PC-3 (cell line): ENCODE measurements at regions not wholly inside any gene's neighbourhood (a gene's known extent, or its start where the extent isn't known, plus 50 kb on each side); places are given as distances from the start of the nearest gene placed in this dataset.

ENCODE experiments used
- ATAC-seq: fragments of 200-7000 bp; cut with Tn5 transposase; 2 replicates; pipeline ENCODE4 v1.9.1; 2020; ENCODE audit warnings: mild to moderate bottlenecking, moderate library complexity
- BruUV-seq: library from RNA; stranded (reverse); fragments of 400-500 nt; replicated peaks from 2 replicates; lab custom pipeline; 2021; lab: Mats Ljungman, UMichigan
- CTCF ChIA-PET: fragments of 300-600 bp; sonication (Branson Sonifier 250); formaldehyde crosslinking; loops from one replicate; lab custom pipeline; 2022; ENCODE audit warnings: antibody characterized with exemption; lab: Charles Lee
- POLR2A ChIA-PET: fragments of 300-600 bp; sonication (Branson Sonifier 250); formaldehyde crosslinking; loops from one replicate; lab custom pipeline; 2022; ENCODE audit warnings: antibody characterized with exemption; ENCODE audit not compliant: unreplicated experiment; lab: Charles Lee
- DNase-seq: peaks from one replicate; pipeline ENCODE4 v3.0.0-alpha.2; 2015
- H2AFZ ChIP-seq: fragments of 300-600 bp; sonication (generic); 2 replicates; pipeline ENCODE4 v1.6.0; 2016; ENCODE audit warnings: antibody characterized with exemption, low read length
- H3F3A ChIP-seq: fragments of 300-600 bp; sonication (generic); one replicate; pipeline ENCODE4 v1.6.0; 2017; ENCODE audit warnings: antibody characterized with exemption, low read length, control low read depth, mild to moderate bottlenecking; ENCODE audit not compliant: unreplicated experiment
- H3K27ac ChIP-seq: fragments of 300-600 bp; sonication (generic); 2 replicates; pipeline ENCODE4 v1.5.1; 2016; ENCODE audit warnings: mild to moderate bottlenecking, low read length
- H3K27me3 ChIP-seq: fragments of 300-600 bp; sonication (generic); 2 replicates; pipeline ENCODE4 v1.6.1; 2016; ENCODE audit warnings: low read length, mixed read lengths
- H3K36me3 ChIP-seq: fragments of 300-600 bp; sonication (generic); 2 replicates; pipeline ENCODE4 v1.6.1; 2016; ENCODE audit warnings: low read depth, mixed run types, low read length, mixed read lengths
- H3K4me1 ChIP-seq: fragments of 300-600 bp; sonication (generic); 2 replicates; pipeline ENCODE4 v1.5.1; 2016; ENCODE audit warnings: low read length; ENCODE audit not compliant: insufficient read depth
- H3K4me2 ChIP-seq: fragments of 300-600 bp; sonication (generic); 2 replicates; pipeline ENCODE4 v1.6.0; 2016; ENCODE audit warnings: low read length
- H3K4me3 ChIP-seq: fragments of 300-600 bp; sonication (generic); 2 replicates; pipeline ENCODE4 v1.5.1; 2016; ENCODE audit warnings: mild to moderate bottlenecking, low read length, mixed read lengths
- H3K79me2 ChIP-seq: fragments of 300-600 bp; sonication (generic); 2 replicates; pipeline ENCODE4 v1.6.1; 2017; ENCODE audit warnings: low read length, mixed read lengths
- H3K9ac ChIP-seq: fragments of 300-600 bp; sonication (generic); 2 replicates; pipeline ENCODE4 v1.6.0; 2016; ENCODE audit warnings: mild to moderate bottlenecking, low read length
- H3K9me2 ChIP-seq: fragments of 300-600 bp; sonication (generic); replicated peaks from 2 replicates; pipeline ENCODE4 v1.6.1; 2016; ENCODE audit warnings: mixed run types, low read length, mixed read lengths
- H3K9me3 ChIP-seq: fragments of 300-600 bp; sonication (generic); 2 replicates; pipeline ENCODE4 v1.6.1; 2016; ENCODE audit warnings: low read length, mixed read lengths
- H4K20me1 ChIP-seq: fragments of 300-600 bp; sonication (generic); 2 replicates; pipeline ENCODE4 v1.6.1; 2016; ENCODE audit warnings: low read length, mixed read lengths
- EZH2 ChIP-seq: fragments of 300-600 bp; sonication (generic); IDR thresholded peaks from one replicate; pipeline ENCODE4 v1.6.1; 2017; ENCODE audit warnings: antibody characterized with exemption, mild to moderate bottlenecking, low read length; ENCODE audit not compliant: unreplicated experiment
- EZH2phosphoT487 ChIP-seq: fragments of 300-600 bp; sonication (generic); IDR thresholded peaks from 2 replicates; pipeline ENCODE4 v1.6.1; 2018; ENCODE audit warnings: mild to moderate bottlenecking, antibody characterized with exemption, low read length, borderline replicate concordance
- intact Hi-C: fragments of 100-400 bp; cut with micrococcal nuclease; formaldehyde crosslinking; loops from 2 replicates; pipeline ENCODE4 v1.9.0; 2023
- TF ChIP-seq, protein P1 (sequence below): fragments of 300-600 bp; sonication (generic); conservative IDR thresholded peaks from 2 replicates; pipeline ENCODE4 v1.5.1; 2017; ENCODE audit warnings: antibody characterized with exemption, low read depth, mild to moderate bottlenecking, low read length

DNA sequence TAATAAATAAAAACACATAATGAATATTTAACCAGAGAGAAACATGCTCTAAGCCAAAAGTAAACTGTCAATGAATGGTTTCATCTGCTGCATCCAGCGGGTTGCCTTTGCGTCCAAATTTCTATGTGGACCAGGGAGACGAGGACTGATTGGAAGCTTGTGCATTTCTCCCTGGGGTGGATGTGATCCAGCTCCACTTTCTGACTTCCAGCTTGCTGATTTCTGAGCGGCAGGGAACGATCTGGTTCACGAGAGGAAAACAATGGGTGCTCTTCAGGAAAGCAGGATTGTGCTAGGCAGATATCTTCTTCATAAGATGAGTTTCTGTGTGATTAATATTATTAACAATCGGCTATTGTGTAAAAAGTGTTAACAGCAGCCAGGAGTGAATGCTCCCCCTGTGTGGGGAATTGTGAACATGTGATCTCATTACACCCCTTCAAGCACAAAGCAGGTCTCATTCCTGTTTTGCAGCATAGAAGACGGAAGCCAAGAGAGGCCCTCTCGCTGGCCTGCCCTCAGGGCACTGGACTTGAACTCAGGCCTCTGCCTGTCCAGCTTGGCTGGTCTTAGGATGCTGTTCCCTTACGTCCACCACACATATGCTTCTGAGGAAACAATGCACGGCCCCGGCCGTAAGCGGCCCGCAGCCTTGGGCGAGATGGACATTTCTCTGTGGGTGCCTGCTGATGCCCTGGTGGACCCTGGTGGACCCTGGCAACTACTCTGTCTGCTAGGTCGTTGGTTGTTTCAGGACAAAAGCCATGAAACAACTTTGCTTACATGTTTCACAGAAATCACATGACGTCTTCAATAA is 183.4 kb upstream of the C1orf174 start:
- CTCF ChIA-PET: no interaction called here
- Histone ChIP-seq H3K27ac (no peak overlapping the region), H3K9me2 (no peaks in the 10 kb centered on the region), H3K36me3 (no peaks in the 10 kb centered on the region), H3K4me1 (no peaks in the 10 kb centered on the region), H3K27me3 (peaks cover 57% of the 10 kb centered on the region), H3K4me2 (no peak overlapping the region), H4K20me1 (no peaks in the 10 kb centered on the region), H3K9me3 (peaks cover 8% of the 10 kb centered on the region; the same call in 1 of the 2 replicates), H3K4me3 (no peak overlapping the region), H2AFZ (no peak overlapping the region), H3K79me2 (no peaks in the 10 kb centered on the region), H3K9ac (no peak overlapping the region), H3F3A (no peaks in the 10 kb centered on the region)
- TF ChIP-seq, protein P1, sequence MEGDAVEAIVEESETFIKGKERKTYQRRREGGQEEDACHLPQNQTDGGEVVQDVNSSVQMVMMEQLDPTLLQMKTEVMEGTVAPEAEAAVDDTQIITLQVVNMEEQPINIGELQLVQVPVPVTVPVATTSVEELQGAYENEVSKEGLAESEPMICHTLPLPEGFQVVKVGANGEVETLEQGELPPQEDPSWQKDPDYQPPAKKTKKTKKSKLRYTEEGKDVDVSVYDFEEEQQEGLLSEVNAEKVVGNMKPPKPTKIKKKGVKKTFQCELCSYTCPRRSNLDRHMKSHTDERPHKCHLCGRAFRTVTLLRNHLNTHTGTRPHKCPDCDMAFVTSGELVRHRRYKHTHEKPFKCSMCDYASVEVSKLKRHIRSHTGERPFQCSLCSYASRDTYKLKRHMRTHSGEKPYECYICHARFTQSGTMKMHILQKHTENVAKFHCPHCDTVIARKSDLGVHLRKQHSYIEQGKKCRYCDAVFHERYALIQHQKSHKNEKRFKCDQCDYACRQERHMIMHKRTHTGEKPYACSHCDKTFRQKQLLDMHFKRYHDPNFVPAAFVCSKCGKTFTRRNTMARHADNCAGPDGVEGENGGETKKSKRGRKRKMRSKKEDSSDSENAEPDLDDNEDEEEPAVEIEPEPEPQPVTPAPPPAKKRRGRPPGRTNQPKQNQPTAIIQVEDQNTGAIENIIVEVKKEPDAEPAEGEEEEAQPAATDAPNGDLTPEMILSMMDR: no peak
- TF ChIP-seq EZH2 (no peak), EZH2phosphoT487 (no peak)
- ATAC-seq (no peak), DNase-seq (no peak)
- intact Hi-C loops: no loop called here
- POLR2A ChIA-PET: no interaction called here
- BruUV-seq: no TSS peak

GRCh38 chr1:4084048-4084431 is 184.0 kb upstream of the C1orf174 start:
- DNase-seq (no peak), ATAC-seq (no peak)
- ChIA-PET POLR2A (no interaction called here), CTCF (no interaction called here)
- no peaks in the 10 kb centered on the region for H3K79me2 ChIP-seq
- H3K4me3 ChIP-seq: no peak overlapping the region
- peaks cover 59% of the 10 kb centered on the region for H3K27me3 ChIP-seq
- intact Hi-C loops: no loop called here
- no peaks in the 10 kb centered on the region for H3K9me2 ChIP-seq
- no TSS peak for BruUV-seq
- H2AFZ ChIP-seq: no peak overlapping the region
- no peaks in the 10 kb centered on the region for H4K20me1 ChIP-seq
- H3K27ac ChIP-seq: no peak overlapping the region
- no peaks in the 10 kb centered on the region for H3K4me1 ChIP-seq
- H3K9ac ChIP-seq: no peak overlapping the region
- no peaks in the 10 kb centered on the region for H3K36me3 ChIP-seq
- TF ChIP-seq EZH2 (no peak), EZH2phosphoT487 (no peak)
- TF ChIP-seq, protein P1: no peak
- no peak overlapping the region for H3K4me2 ChIP-seq
- no peaks in the 10 kb centered on the region for H3F3A ChIP-seq
- H3K9me3 ChIP-seq: peaks cover 8% of the 10 kb centered on the region; the same call in 1 of the 2 replicates

GRCh38 chr1:4084446-4084845 is 184.4 kb upstream of the C1orf174 start:
- no peak overlapping the region for H2AFZ ChIP-seq
- H3K9me3 ChIP-seq: peaks cover 8% of the 10 kb centered on the region; the same call in 1 of the 2 replicates
- ChIA-PET CTCF (no interaction called here), POLR2A (no interaction called here)
- TF ChIP-seq EZH2phosphoT487: no peak
- TF ChIP-seq, protein P1: no peak
- no peak for TF ChIP-seq EZH2
- H3K36me3 ChIP-seq: no peaks in the 10 kb centered on the region
- no peak overlapping the region for H3K9ac ChIP-seq
- intact Hi-C loops: no loop called here
- H4K20me1 ChIP-seq: no peaks in the 10 kb centered on the region
- no peaks in the 10 kb centered on the region for H3K79me2 ChIP-seq
- H3K27me3 ChIP-seq: peaks cover 59% of the 10 kb centered on the region
- H3K4me2 ChIP-seq: no peak overlapping the region
- H3K4me1 ChIP-seq: no peaks in the 10 kb centered on the region
- ATAC-seq (no peak), DNase-seq (no peak)
- H3F3A ChIP-seq: no peaks in the 10 kb centered on the region
- no peak overlapping the region for H3K4me3 ChIP-seq
- no peak overlapping the region for H3K27ac ChIP-seq
- no TSS peak for BruUV-seq
- no peaks in the 10 kb centered on the region for H3K9me2 ChIP-seq
